Testis (tissue), 2 donors: ENCODE measurements at regions not wholly inside any gene's neighbourhood (a gene's known extent, or its start where the extent isn't known, plus 50 kb on each side); places are given as distances from the start of the nearest gene placed in this dataset.

Experiments used
- DNase-seq: peaks from one replicate; pipeline ENCODE4 v3.0.0-alpha.2; 2019
- H3K27ac ChIP-seq, 2 donors: fragments of 200-600 bp; sonication (generic); one replicate each; pipeline ENCODE4 v1.5.1; 2019
- H3K27me3 ChIP-seq: fragments of 200-600 bp; sonication (generic); one replicate; pipeline ENCODE4 v1.5.1; 2019
- H3K36me3 ChIP-seq: fragments of 200-600 bp; sonication (generic); one replicate; pipeline ENCODE4 v1.5.1; 2017; ENCODE audit warnings: low read depth; ENCODE audit errors: missing control alignments
- H3K4me1 ChIP-seq: fragments of 200-600 bp; sonication (generic); one replicate; pipeline ENCODE4 v1.5.1; 2019
- H3K4me3 ChIP-seq, 2 donors: fragments of 200-600 bp; sonication (generic); one replicate each; pipeline ENCODE4 v1.5.1; 2017 to 2019
- H3K9me3 ChIP-seq: fragments of 200-600 bp; sonication (generic); one replicate; pipeline ENCODE4 v1.5.1; 2017
- POLR2A ChIP-seq: fragments of 450-650 bp; IDR thresholded peaks from one replicate; pipeline ENCODE4 v1.6.1; 2017; ENCODE audit warnings: antibody characterized with exemption, mild to moderate bottlenecking, moderate library complexity
- WGBS, 2 donors: methylation state at CpG; one replicate each; pipeline ENCODE4 v1.1.5; 2018; 5-methylcytosine and 5-hydroxymethylcytosine counted together
- intact Hi-C: fragments of 100-400 bp; cut with DNase I; formaldehyde crosslinking; loops from one replicate; pipeline ENCODE4 v1.15.1; 2023; ENCODE audit warnings: low total_unique reads
- TF ChIP-seq, protein P1 (sequence below), 3 experiments: fragments of 450-650 bp in 2 of 3; fragments of 200-600 bp in 1 of 3; sonication (generic) in 1 of 3; IDR thresholded peaks; one replicate each; pipeline ENCODE4 v1.5.1; 2016 to 2019; ENCODE audit warnings: antibody characterized with exemption in 3 of 3, mild to moderate bottlenecking in 2 of 3, moderate library complexity in 1 of 3

- intact Hi-C loops, result no loop called here
- Histone ChIP-seq H3K36me3 (no peaks in the 10 kb centered on the region), H3K4me1 (no peaks in the 10 kb centered on the region), H3K4me3 (no peak overlapping the region), H3K27me3 (no peaks in the 10 kb centered on the region), H3K9me3 (no peaks in the 10 kb centered on the region), H3K27ac (no peak overlapping the region)
- 88 to 94% methylated on average over 9 of the region's 9 CpGs for whole genome bisulfite sequencing, 2 donors
- no peak for DNase-seq
- no peak for TF ChIP-seq POLR2A
- TF ChIP-seq, protein P1, sequence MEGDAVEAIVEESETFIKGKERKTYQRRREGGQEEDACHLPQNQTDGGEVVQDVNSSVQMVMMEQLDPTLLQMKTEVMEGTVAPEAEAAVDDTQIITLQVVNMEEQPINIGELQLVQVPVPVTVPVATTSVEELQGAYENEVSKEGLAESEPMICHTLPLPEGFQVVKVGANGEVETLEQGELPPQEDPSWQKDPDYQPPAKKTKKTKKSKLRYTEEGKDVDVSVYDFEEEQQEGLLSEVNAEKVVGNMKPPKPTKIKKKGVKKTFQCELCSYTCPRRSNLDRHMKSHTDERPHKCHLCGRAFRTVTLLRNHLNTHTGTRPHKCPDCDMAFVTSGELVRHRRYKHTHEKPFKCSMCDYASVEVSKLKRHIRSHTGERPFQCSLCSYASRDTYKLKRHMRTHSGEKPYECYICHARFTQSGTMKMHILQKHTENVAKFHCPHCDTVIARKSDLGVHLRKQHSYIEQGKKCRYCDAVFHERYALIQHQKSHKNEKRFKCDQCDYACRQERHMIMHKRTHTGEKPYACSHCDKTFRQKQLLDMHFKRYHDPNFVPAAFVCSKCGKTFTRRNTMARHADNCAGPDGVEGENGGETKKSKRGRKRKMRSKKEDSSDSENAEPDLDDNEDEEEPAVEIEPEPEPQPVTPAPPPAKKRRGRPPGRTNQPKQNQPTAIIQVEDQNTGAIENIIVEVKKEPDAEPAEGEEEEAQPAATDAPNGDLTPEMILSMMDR (IDR thresholded peaks at IDR 0.05), result no peak
Observed at GRCh38 chr11:11220786-11221185, 132.3 kb downstream of the CSNK2A3 start.

DNA sequence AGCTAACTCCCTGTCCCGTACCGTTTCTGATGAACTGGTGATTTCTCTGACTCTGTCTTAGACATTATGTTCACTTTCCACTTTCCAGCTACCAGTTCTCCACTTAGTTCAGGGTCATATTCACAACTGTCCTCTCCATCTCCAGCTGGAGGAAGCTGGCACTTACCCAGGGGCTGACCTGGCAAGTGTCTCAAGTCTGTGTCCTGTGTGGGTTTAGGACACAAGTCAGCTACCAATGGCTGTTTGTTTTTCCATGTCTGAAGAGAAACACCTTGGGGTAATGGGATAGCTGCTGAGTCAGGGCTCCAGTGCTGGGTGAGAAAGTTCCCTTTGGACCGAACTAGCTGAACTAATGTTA, 134.4 kb downstream of the CSNK2A3 start:
- intact Hi-C loops, result no loop called here
- WGBS, 2 donors, result 38 to 54% methylated on average over 3 of the region's 3 CpGs
- TF ChIP-seq, protein P1 (IDR thresholded peaks at IDR 0.05), result no peak
- no peak for TF ChIP-seq POLR2A
- peak; percentile 24 for DNase-seq
- H3K4me3 ChIP-seq, result no peak overlapping the region
- H3K27me3 ChIP-seq, result no peaks in the 10 kb centered on the region
- no peaks in the 10 kb centered on the region for H3K36me3 ChIP-seq
- no peak overlapping the region for H3K27ac ChIP-seq
- no peaks in the 10 kb centered on the region for H3K4me1 ChIP-seq
- H3K9me3 ChIP-seq, result no peaks in the 10 kb centered on the region

DNA sequence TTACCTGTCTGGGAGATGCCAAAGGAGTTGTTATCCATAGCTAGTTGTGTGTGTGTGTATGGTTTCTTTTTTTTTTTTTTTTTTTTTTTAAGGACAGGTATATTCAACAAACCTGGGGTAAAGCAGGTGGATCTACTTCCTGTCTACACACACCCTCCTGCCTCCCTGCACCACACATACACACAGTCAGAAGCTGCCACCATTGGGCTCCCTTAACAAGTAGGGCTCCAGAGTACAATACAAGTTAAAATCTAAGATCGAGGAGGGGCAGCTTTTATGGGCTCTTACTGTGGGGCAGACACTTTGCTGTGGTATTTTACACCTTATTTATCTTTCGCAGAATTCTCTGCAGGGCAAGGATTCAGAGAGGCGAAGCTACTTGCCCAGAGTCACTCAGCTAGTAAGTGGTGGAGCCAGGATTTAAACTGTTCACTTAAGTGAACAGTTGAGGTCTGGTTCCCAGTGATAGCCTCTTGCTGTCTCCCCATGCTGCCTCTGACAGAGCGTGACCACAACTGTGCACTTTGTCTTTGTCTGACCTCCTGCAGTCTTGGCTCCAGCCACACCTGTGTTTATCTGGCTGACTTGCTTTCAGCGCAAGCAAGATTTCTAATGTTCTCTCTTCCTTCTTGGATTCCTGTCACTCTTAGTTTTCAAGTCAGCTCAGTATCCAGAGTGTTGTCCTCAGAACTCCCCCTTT, 135.0 kb downstream of the CSNK2A3 start:
- no peak overlapping the region for H3K27ac ChIP-seq
- no peak for DNase-seq
- H3K27me3 ChIP-seq, result no peaks in the 10 kb centered on the region
- no peaks in the 10 kb centered on the region for H3K36me3 ChIP-seq
- no peaks in the 10 kb centered on the region for H3K9me3 ChIP-seq
- H3K4me1 ChIP-seq, result no peaks in the 10 kb centered on the region
- TF ChIP-seq, protein P1 (IDR thresholded peaks at IDR 0.05), result no peak
- TF ChIP-seq POLR2A, result no peak
- WGBS, 2 donors, result 78 to 86% methylated on average over 5 of the region's 5 CpGs
- intact Hi-C loops, result no loop called here
- H3K4me3 ChIP-seq, result no peak overlapping the region

DNA sequence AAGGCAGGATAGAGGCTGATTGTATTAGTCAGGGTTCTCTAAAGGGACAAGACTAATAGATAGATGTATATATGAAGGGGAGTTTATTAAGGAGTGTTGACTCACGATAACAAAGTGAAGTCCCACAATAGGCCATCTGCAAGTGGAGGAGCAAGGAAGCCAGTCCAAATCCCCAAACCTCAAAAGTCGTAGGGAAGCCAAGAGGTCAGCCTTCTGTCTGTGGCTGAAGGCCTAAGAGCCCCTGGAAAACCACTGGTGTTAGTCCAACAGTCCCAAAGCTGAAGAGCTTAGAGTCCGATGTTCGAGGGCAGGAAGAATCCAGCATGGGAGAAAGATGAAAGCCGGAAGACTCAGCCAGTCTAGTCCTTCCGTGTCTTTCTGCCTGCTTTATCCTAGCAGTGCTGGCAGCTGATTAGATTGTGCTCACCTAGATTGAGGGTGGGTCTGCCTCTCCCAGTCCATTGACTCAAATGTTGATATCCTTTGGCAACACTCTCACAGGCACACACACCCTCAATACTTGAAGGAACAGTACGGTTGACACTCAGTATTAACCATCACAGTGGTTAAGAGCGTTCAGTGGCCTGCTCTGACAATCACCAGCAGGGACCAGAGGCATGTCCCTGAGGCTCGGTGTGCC, 135.6 kb downstream of the CSNK2A3 start:
- intact Hi-C loops, result no loop called here
- TF ChIP-seq POLR2A, result no peak
- TF ChIP-seq, protein P1 (IDR thresholded peaks at IDR 0.05), result no peak
- Histone ChIP-seq H3K27ac (no peak overlapping the region), H3K4me1 (no peaks in the 10 kb centered on the region), H3K9me3 (no peaks in the 10 kb centered on the region), H3K4me3 (no peak overlapping the region), H3K27me3 (no peaks in the 10 kb centered on the region), H3K36me3 (no peaks in the 10 kb centered on the region)
- DNase-seq, result no peak
- 89 to 94% methylated on average over 9 of the region's 9 CpGs for WGBS, 2 donors

GRCh38 chr11:11215944-11216343, 137.1 kb downstream of the CSNK2A3 start:
- no peaks in the 10 kb centered on the region for H3K36me3 ChIP-seq
- DNase-seq, result peak; percentile 45
- H3K27me3 ChIP-seq, result no peaks in the 10 kb centered on the region
- no peak overlapping the region for H3K27ac ChIP-seq
- no peak overlapping the region for H3K4me3 ChIP-seq
- no peaks in the 10 kb centered on the region for H3K9me3 ChIP-seq
- intact Hi-C loops, result no loop called here
- no peaks in the 10 kb centered on the region for H3K4me1 ChIP-seq
- TF ChIP-seq, protein P1 (IDR thresholded peaks at IDR 0.05), result no peak
- no peak for TF ChIP-seq POLR2A
- 73 to 90% methylated on average over 3 of the region's 3 CpGs for WGBS, 2 donors
